GM19238 (cell line): ENCODE measurements at regions not wholly inside any gene's neighbourhood (a gene's known extent, or its start where the extent isn't known, plus 50 kb on each side); places are given as distances from the start of the nearest gene placed in this dataset.
"Not testable (repeated sequence)": the region's sequence is repeated elsewhere in the genome, so short reads cannot be mapped to it uniquely, and the experiment has no call there.

Experiments
- DNase-seq: peaks from one replicate; pipeline ENCODE4 v3.0.0; 2011; ENCODE audit warnings: low spot score; ENCODE audit not compliant: insufficient read length

- DNase-seq: no peak
Measured at GRCh38 chr1:221023482-221023881, 144.2 kb downstream of the HLX start.

DNA sequence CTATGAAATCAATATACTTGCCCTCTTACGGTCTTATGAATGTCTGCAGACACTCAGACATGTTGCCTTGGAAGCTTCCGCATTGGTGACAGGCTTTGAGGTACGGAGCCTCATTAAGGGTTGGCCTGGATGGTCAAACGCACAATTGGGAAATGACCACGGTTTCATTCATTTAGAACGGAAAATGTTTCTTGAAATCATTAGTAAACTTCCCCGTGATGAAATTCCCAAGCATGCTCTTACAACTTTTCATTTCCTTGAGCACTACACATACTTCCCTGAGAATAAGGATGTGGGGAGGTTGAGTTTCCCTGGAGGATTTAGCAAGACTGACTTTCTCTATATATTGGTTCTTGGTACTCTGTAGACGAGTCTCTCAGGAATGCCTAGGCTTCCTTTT is 146.3 kb downstream of the HLX start:
- DNase-seq: no peak

- no peak for DNase-seq
Measured at GRCh38 chr1:221025956-221026355, 146.7 kb downstream of the HLX start.

GRCh38 chr1:221029981-221030649 is 150.9 kb downstream of the HLX start:
- DNase-seq: no peak

- no peak for DNase-seq
Measured at GRCh38 chr1:221030990-221031389, 151.7 kb downstream of the HLX start.

DNA sequence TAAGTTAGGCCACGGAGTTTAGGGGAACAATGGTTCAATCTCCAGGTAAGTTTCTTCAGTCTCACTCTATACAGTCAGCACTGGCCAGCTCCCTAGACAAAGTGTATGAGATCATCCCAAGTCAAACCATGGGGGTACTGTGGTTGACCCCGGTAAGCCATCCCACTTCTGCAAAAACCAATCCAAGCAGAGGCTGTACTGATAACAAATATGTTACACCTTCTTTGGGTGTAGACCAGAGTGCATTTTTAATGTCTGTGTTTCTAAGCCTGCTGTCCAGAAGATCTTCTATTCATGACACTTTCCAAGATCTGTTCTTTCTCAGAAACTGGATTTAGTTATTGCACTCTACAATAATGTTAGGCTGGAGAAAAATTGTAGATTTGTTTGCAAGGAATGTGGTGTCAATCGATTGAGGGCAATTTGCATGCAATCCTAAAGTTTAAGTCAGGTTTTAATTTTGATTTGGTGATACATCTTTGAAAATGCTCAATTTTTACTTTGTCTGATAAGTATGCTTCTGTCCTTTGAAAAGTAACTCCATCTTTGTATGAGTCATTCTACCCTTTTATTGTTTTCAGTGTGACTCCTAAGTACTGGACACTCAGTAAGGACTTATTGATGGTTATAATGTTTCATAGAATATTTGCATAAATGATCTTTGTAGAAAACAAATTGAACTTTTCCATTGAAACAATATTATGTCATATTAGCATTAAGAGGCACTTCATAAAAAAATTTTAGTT is 152.4 kb downstream of the HLX start:
- no peak for DNase-seq

GRCh38 chr1:221032204-221032585 is 153.0 kb downstream of the HLX start:
- no peak for DNase-seq

DNA sequence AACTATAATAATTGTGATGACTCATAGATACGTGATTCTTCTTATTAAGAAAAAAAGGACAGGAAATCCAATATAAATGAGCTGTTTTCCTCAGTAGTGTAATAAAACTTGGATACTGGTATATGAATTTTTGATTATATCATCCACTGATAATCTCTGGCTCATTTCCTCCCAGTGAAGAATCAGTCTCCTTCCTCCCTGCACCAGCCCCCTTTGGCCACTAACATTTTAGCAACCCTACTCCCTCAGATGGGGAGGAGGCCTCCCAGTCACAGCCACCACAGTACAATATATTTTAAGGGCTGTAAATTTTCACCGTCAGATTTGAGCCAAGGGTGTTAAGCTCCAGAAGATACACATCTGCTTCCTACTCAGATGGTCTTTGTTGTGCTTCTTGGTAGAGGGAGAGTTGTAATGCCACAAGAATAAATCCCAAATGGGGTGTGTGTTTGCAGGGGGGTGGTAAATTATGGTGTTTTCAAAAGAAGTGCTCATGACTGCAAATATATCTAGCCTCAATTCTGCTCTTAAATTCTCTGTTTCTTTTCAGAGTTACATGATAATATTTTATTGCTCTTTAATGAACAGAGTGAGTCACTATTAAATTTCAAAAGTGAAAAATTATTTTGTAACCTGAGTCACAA is 153.5 kb downstream of the HLX start:
- no peak for DNase-seq

- DNase-seq: no peak
Measured at GRCh38 chr1:221035662-221036153, 156.5 kb downstream of the HLX start.

DNA sequence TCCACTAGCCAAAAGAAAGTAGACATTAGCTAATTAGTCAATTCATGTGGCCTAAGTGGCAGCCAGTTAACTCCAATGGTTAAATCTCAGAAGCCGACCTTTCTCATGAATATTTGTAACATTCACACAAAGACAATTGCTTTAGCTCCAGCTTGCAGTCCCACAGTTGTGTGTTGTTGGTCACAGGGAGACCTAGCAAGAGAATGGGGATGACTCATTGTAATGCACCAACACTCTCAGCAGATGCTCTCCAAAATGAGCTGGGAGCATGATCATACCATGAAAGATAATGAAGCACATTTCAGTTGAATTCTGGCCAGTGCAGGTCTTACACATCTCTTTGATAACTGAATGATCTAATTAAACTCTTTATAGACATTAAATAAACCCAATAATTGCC is 160.4 kb downstream of the HLX start:
- DNase-seq: no peak

DNA sequence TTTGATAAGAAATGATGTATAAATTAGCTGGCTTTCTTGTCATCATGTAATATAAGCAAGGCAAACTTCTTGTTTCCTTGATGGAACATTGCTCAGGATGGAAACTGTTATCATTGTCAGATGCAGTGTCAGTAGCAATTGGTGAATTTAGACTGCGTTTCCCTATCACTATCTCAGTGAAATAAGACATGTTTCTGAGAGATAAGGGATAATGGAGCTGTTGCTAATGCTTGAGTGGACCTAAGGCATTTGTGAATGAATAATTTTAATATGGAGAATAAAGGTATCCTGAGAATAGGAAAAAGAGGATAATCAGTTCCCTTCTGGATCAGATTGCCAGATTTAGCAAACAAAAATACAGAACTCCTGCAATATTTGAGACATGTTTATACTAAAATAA is 160.9 kb downstream of the HLX start:
- no peak for DNase-seq

DNA sequence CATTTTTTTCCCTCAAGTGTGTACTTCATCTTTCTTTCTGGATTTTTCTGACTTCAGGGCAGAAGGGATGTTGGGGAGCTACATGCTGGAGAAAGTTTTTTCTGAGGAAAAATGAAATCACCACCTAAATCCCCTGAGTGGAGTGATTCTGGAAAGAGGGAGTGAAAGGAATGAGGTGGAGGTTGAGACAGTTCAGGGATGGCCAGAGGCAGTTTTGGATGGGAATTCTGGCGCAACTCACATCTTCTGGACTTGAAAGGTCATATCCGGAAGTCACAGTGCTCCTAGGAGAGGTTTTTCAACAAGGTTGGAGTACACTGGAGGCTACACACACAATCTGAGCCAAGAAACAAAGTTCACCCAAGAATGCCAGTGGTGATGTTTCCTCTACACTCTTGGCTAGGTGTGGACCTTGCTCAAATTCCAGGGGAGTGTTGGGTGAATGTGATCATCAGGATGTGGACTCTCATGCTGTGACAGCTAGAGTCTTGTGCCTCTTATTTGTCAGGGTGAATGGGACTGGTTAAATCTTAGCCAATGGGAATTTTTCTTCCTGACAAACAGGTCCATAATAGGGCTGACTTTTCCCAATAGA is 161.5 kb downstream of the HLX start:
- DNase-seq: no peak

DNA sequence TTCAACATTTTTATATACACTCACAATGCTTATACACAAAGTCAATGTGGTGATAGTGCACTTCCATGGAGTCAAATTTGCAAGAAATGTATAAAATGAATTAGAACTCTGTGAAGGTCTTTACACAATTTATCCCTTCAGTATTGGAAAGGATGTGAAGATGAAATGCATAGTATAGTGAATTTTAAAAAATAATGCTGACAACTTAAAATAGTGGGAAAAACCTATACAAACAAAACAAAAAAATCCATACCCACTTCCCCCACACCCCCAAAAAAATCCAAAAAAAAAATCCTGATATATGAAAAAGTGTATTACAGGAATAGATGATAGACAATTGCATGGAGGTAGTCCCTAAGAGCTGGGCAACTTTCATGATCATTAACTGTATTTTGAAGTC is 165.3 kb downstream of the HLX start:
- DNase-seq: no peak

- no peak for DNase-seq
Measured at GRCh38 chr1:221045151-221045550, 165.9 kb downstream of the HLX start.

DNA sequence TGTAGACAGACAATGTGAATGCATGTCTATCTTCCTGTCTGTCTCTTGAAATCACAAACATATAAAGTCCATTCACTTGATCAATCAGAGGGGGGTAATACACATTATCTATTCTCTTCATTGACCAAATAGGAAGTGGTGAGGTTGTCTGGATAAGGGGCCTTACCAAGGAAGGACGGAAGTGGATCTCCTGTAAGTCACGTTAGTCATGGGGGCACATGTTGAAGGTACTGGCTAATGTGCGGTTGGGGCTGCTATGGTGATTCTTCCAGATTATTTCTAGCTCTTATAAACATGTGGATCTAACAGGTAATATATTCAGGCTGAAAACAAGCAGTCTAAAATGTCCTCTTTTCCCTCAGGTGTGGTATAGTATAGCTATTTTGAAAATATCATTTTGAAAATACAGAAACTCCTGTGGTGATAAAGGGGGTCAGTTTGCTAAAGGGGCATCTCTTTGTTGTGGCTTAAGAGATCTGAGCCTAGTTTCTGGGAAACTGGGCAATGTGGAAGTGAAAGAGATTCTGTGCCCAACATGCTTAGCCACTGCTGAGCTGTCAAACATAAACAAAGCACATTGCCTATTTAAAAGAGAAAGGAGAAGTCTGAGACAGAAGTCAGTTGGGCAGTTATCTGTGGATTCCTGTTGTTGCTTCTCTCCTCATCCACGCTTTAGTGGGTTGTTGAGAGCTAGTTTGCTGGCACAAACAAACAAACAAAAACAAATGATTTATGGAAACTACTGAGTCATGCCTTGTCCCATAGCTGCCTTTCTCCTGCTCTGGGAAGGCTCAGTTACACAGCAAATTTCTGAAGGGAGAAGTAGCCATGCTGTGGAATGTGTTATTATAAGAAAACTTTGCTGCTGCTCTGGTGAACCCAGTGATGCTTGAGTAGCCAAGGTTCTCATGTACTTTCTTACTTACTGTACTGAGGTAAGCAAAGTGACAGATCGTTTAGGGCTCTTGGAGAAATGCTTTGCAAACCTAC is 166.9 kb downstream of the HLX start:
- DNase-seq: peak; percentile 20

- DNase-seq: not testable (repeated sequence)
Measured at GRCh38 chr1:221051391-221051790, 172.1 kb downstream of the HLX start.

- DNase-seq: no peak
Measured at GRCh38 chr1:221053889-221054288, 174.6 kb downstream of the HLX start.

- DNase-seq: no peak
Measured at GRCh38 chr1:221059506-221059905, 180.3 kb downstream of the HLX start.

DNA sequence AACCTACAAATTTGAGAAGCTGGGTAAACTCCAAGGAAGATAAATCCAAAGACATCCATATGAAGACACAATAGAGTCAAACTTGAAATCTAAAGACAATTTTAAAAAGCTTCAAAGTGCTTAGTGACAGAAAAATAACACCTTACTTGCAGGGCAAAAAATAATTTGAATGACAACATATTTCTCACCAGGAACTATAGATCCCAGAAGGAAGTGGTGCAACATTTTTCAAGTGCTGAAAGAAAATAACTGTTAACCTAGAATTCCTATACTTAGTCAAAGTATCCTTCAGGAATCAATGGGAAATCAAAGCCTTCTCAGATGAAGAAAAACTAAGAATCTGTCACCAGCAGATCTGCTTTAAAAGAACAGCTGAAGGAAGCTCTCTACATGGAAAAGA is 184.4 kb downstream of the HLX start:
- no peak for DNase-seq

GRCh38 chr1:221066351-221067001 is 187.2 kb downstream of the HLX start:
- DNase-seq: no peak
